Pancreas (tissue), 10 donors: ENCODE measurements at regions not wholly inside any gene's neighbourhood (a gene's known extent, or its start where the extent isn't known, plus 50 kb on each side); places are given as distances from the start of the nearest gene placed in this dataset.

Source experiments
- ATAC-seq, 4 donors: fragments of 200-7000 bp; cut with Tn5 transposase; one replicate each; pipeline versions ENCODE4 v1.8.0 to v1.9.1; 2020; ENCODE audit warnings: mild to moderate bottlenecking in 4 of 4, moderate library complexity in 4 of 4
- DNase-seq, 6 donors: peaks; one replicate each; pipeline ENCODE4 v3.0.0-alpha.2; 2020
- FAIRE-seq: peaks from 2 replicates; lab custom pipeline; 2012; peaks lifted over from hg19 to GRCh38; lab: Jason Lieb, UNC
- H3K27ac ChIP-seq, 4 donors: fragments of 200-600 bp; sonication (generic); 1 replicate in 3 of 4; 2 replicates in 1 of 4; pipeline versions ENCODE4 v1.5.0 to v1.8.0; 2020
- H3K27me3 ChIP-seq, 4 donors: fragments of 200-600 bp; one replicate each; pipeline ENCODE4 v1.8.0; 2021
- H3K36me3 ChIP-seq, 3 donors: fragments of 200-600 bp; sonication (generic) in 1 of 3; one replicate each; pipeline versions ENCODE4 v1.5.0 to v1.8.0; 2020 to 2021
- H3K4me1 ChIP-seq, 3 donors: fragments of 200-600 bp; one replicate each; pipeline ENCODE4 v1.8.0; 2021
- H3K4me3 ChIP-seq, 4 donors: fragments of 200-600 bp; sonication (generic) in 2 of 4; one replicate each; pipeline versions ENCODE4 v1.5.0 to v1.8.0; 2020 to 2021
- H3K9me3 ChIP-seq, 4 donors: fragments of 200-600 bp; one replicate each; pipeline ENCODE4 v1.8.0; 2021
- CTCF ChIP-seq, 4 donors: fragments of 200-600 bp; sonication (generic) in 3 of 4; IDR thresholded peaks; one replicate each; pipeline versions ENCODE4 v1.5.0 to v1.8.0; 2021; ENCODE audit warnings: antibody characterized with exemption in 4 of 4
- WGBS, 2 donors: extraction: QIAGEN DNeasy Blood & Tissue Kit; methylation state at CpG; one replicate each; pipeline ENCODE4 v1.1.7; 2013; 5-methylcytosine and 5-hydroxymethylcytosine counted together
- intact Hi-C, 3 donors: fragments of 100-400 bp; cut with DNase I; formaldehyde crosslinking; loops; one replicate each; pipeline versions ENCODE4 v1.11.1 to v1.14.2; 2022
- donor health status: healthy with polysubstance abuse.
- donor health status: DM: no; HTN: no; CAD: no; lungs with moderate emphysema.
- donor health status: DM: no; HTN: no; CAD: no.
- donor health status: control.
- donor health status: control.
- donor health status: Bipolar disorder and iron deficiency.
- donor health status: DM: yes; HTN: yes; CAD: no.
- donor health status: DM: no; HTN: no; CAD: no.
- donor health status: DM: no; HTN: no; CAD: no.
- donor health status: DM: yes; HTN: yes; CAD: no.

GRCh38 chr18:40956213-40956612 lies 998.8 kb upstream of the PIK3C3 start:
- Histone ChIP-seq H3K9me3 (no peaks in the 10 kb centered on the region), H3K27me3 (no peaks in the 10 kb centered on the region), H3K4me3 (no peak overlapping the region), H3K27ac (no peak overlapping the region), H3K36me3 (no peaks in the 10 kb centered on the region), H3K4me1 (no peaks in the 10 kb centered on the region)
- no peak for FAIRE-seq
- intact Hi-C loops, result no loop called here
- no peak for DNase-seq
- no peak for ATAC-seq
- WGBS, 2 donors, result 27 to 32% methylated on average over 1 of the region's 1 CpG
- TF ChIP-seq CTCF (IDR thresholded peaks at IDR 0.05), result no peak

GRCh38 chr18:40955351-40955750 lies 999.7 kb upstream of the PIK3C3 start:
- H3K4me3 ChIP-seq, result no peak overlapping the region
- 38 to 50% methylated on average over 2 of the region's 2 CpGs for WGBS, 2 donors
- no peaks in the 10 kb centered on the region for H3K4me1 ChIP-seq
- H3K27me3 ChIP-seq, result no peaks in the 10 kb centered on the region
- no peaks in the 10 kb centered on the region for H3K9me3 ChIP-seq
- no peak overlapping the region for H3K27ac ChIP-seq
- DNase-seq, result no peak
- no peaks in the 10 kb centered on the region for H3K36me3 ChIP-seq
- no peak for ATAC-seq
- intact Hi-C loops, result no loop called here
- no peak for TF ChIP-seq CTCF (IDR thresholded peaks at IDR 0.05)
- no peak for FAIRE-seq

GRCh38 chr18:40949114-40949950 lies 1005.7 kb upstream of the PIK3C3 start:
- Histone ChIP-seq H3K27ac (no peak overlapping the region), H3K4me1 (no peaks in the 10 kb centered on the region), H3K9me3 (no peaks in the 10 kb centered on the region), H3K27me3 (no peaks in the 10 kb centered on the region), H3K36me3 (no peaks in the 10 kb centered on the region), H3K4me3 (no peak overlapping the region)
- ATAC-seq (peak in 1 of 4 donors; percentile 45), DNase-seq (peak in 1 of 6 donors; percentile 14), FAIRE-seq (no peak)
- 44 to 55% methylated on average over 10 of the region's 10 CpGs for WGBS, 2 donors
- intact Hi-C loops, result no loop called here
- TF ChIP-seq CTCF (IDR thresholded peaks at IDR 0.05), result no peak

GRCh38 chr18:40944576-40944975 lies 1010.5 kb upstream of the PIK3C3 start:
- no peak overlapping the region for H3K4me3 ChIP-seq
- 40 to 62% methylated on average over 2 of the region's 2 CpGs for WGBS, 2 donors
- FAIRE-seq (no peak), DNase-seq (no peak), ATAC-seq (no peak)
- no peaks in the 10 kb centered on the region for H3K9me3 ChIP-seq
- no peak for TF ChIP-seq CTCF (IDR thresholded peaks at IDR 0.05)
- intact Hi-C loops, result no loop called here
- no peak overlapping the region for H3K27ac ChIP-seq
- H3K36me3 ChIP-seq, result no peaks in the 10 kb centered on the region
- H3K4me1 ChIP-seq, result no peaks in the 10 kb centered on the region
- H3K27me3 ChIP-seq, result no peaks in the 10 kb centered on the region
